CMK (cell line): ENCODE measurements at regions not wholly inside any gene's neighbourhood (a gene's known extent, or its start where the extent isn't known, plus 50 kb on each side); places are given as distances from the start of the nearest gene placed in this dataset.

Experiments used
- DNase-seq: peaks from one replicate; pipeline ENCODE4 v3.0.0-alpha.2; 2010; ENCODE audit warnings: low read depth

GRCh38 chr5:116389601-116390000 lies 185.0 kb downstream of the SEMA6A start:
- no peak for DNase-seq

DNA sequence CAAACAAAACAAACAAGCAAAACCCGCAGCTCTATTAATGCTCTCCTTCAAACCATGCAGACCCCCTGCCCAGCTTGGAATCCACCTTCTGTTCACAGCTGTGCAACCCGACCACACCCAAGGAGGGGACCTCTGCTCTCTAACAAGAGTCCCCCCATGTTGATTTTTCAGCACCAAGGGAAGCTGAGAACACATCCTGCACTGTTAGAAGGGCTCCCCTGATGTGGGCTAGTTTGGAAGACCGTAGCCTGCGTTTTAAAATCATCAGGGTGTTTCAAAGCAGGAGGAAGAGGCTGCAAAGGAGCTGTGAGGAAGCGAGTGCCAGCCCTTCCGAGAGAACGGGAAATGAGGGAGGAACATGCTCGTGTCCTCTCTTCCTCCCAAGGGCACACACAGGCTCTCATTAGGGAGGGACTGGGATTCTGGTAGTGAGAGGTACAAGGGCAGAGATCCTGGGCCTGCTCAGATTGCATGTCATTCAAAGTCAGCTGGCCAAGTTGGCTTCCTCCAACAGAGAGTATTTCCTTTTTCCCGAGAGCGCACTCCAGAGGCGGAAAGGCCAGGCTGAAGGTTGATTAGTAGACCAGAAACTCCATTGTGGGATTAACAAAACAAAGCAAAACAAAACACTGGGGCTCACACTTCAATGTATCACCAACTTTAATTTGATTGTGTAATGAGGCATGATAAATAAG lies 185.9 kb downstream of the SEMA6A start:
- DNase-seq, result no peak

DNA sequence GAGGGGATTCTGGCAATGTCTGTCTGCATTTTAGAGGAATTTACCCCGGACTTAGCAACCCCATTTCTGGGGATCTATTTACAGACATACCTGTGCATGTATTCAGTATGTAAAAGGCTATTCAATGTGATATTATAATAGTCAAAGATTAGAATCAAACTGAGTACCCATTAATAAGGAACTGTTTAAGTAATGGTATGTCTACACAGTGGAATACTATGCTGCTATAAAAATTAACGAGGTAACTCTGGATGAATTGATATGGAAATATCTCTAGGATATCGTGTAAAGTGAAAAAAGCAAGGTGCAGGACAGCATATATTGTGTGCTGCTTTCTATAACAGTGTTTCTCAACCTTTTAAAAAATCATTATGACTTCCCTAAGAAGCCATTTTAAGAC lies 186.9 kb downstream of the SEMA6A start:
- no peak for DNase-seq

DNA sequence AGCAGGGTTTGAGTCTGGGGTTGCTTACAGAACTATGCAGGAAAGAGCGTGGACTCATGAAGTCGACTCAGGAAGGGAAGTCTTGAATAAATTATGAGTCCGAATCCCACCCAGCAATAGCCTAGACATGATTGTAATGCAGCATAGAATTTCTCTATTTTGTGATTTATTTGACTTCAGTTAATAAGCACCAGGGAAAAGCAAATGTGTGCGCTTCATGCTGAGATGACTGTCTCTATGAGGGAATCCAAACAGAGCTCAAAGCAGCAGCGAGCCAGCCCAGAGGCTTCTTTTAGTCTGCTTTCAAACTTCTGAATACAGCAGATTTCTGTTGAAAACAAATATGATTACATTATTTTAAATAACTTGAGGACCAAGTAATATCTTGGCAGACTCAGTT lies 188.0 kb downstream of the SEMA6A start:
- no peak for DNase-seq

DNA sequence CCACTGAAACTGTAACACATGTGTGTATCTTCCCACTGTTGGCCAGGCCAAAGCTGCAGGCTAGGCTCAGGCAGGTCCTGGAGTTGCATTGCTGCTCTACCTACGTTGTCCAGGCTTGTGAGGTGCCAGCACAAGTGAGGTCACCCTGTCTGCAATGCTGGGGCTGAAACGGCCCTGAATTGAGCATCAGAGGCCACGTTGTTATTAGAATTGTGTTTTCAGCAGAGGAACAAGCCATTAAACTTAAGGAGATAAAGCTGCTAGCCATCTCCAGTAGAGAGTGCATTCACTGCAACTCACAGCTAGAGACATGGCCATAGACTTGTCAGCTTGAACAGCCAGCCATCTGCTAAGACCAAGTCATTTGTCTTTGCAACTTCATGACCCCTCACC lies 191.8 kb downstream of the SEMA6A start:
- DNase-seq, result no peak

GRCh38 chr5:116382032-116382873 lies 192.4 kb downstream of the SEMA6A start:
- DNase-seq, result no peak

DNA sequence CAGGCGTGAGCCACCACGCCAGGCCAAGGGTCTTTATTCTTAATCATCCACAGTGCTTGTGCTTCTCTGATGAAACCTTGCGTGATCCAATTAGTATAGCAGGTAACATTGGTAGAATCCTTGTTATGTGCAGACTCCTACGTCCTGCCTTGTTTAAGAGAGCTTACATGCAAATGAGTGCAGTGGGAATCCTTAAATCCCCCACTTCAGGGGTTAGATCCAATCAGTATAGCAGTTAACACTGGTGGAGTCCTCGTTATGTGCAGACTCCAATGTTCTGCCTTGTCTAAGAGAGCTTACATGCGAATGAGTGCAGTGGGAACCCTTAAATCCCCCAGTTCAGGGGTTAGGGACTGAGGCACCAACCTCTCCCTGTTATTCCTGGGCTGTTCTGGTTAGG lies 193.4 kb downstream of the SEMA6A start:
- DNase-seq, result no peak

DNA sequence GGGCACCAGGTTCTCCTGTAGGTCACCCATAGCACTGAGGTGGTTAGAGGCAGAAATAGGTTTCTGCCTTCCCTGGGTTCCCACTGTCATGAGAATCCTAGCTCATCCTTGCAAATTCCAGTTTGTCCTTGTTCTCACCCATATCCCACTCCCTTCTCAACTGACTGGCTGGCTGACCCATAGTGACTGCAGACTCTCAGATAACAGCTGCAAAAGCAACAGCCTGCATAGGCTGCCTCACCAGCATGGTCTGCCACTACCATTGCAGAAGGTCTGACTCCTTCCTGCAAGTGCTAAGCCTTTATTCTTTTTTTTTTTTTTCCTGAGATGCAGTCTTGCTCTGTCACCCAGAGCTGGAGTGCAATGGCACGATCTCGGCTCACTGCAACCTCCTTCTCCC lies 194.0 kb downstream of the SEMA6A start:
- DNase-seq, result no peak

GRCh38 chr5:116379306-116379705 lies 195.3 kb downstream of the SEMA6A start:
- DNase-seq, result no peak

DNA sequence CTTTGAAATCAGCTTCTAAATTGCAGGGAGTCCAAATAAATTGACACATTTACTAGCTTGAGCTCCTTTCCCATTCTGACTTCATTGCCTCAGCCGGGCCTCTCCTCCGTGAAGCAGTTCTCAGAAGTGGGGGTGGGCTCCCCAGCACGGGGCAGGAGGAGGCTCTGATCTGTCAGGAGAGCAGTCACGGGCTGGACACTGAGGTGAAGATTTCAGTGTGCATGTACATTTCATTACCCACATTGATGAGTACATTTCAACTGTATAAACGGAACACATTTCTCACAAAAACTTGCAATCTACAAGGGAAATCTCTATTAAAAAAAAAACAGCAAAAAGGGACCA lies 195.9 kb downstream of the SEMA6A start:
- DNase-seq, result no peak

- no peak for DNase-seq
Observed at GRCh38 chr5:116378007-116378776, 196.4 kb downstream of the SEMA6A start.

- DNase-seq, result no peak
Observed at GRCh38 chr5:116377276-116378006, 197.2 kb downstream of the SEMA6A start.

- no peak for DNase-seq
Observed at GRCh38 chr5:116375926-116376325, 198.7 kb downstream of the SEMA6A start.

- DNase-seq, result no peak
Observed at GRCh38 chr5:116374434-116374852, 200.2 kb downstream of the SEMA6A start.

DNA sequence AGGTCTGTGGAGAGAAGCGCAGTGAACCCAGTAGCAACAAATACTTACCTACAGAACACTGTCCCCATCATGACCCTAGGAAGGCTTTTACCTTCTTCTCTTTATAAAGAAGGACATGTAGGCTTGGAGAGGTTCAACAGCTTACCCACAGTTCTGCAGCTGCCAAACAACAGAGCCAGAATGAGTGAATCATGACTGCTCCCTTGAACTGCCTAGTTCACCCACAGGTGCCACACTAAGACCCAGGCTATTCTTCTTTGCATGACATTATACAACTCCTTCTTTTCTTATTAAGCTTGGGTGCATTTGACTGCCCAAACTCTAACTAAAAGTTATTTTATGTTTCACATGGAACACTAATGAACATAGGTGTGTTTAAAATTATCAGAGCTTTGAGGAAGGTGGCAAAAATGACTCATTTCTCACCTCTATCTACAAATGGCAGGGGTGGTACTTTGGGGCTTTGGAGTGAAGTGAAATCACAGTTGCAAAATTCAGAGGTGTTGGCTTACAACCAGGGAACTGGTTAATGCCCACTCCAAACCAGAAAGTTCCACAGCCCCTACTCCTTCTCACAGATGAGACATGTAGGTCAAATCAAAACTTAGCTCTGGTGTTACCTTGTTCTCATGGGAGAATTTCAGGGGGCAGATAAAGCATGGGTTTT lies 201.6 kb downstream of the SEMA6A start:
- no peak for DNase-seq

- peak; percentile 36 for DNase-seq
Observed at GRCh38 chr5:116371935-116372334, 202.7 kb downstream of the SEMA6A start.

DNA sequence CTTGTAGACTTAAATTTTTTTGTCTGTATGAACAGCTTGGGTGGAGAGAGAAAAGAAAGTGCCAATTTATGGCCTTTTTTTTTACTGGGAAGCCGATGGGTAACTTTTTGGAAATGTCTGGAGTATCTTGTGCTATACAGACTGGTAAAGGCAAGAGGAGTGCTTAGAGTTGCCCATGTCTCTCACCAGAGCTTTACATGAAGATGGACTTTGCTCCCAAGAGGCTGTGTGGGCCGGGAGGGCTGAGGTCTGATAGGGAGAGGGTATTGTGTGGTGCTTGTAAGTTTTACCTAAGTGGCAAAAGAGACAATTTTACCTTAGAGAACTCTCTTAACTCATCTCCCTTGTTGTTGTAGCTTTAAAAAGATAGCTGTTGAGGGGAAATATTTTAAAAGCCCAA lies 203.2 kb downstream of the SEMA6A start:
- no peak for DNase-seq

GRCh38 chr5:116370886-116371285 lies 203.7 kb downstream of the SEMA6A start:
- no peak for DNase-seq

DNA sequence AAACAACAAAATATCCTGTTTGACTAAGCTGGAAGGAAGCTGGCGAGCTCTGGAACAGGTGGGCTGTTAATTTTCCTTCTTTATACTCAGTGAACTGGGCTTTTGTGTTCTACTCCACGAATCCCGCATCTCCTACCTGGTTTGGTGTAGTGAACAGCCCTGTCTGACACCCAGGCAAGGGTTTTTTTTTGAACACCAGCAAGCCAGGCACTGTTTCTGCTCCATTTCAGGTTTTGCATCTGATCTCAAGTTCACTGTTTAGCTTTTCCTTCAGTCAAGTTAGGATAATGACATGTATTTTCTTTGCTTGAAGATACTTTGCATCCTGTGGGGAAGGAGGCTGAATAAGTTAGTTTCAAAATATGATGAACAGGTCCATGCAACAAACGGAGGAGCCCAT lies 204.5 kb downstream of the SEMA6A start:
- no peak for DNase-seq

GRCh38 chr5:116365006-116365496 lies 209.6 kb downstream of the SEMA6A start:
- no peak for DNase-seq

- no peak for DNase-seq
Observed at GRCh38 chr5:116363780-116364179, 210.8 kb downstream of the SEMA6A start.
